GM23338 (cell line): ENCODE measurements at regions not wholly inside any gene's neighbourhood (a gene's known extent, or its start where the extent isn't known, plus 50 kb on each side); places are given as distances from the start of the nearest gene placed in this dataset.

Experiments used
- ATAC-seq: fragments of 200-7000 bp; cut with Tn5 transposase; 3 replicates; pipeline ENCODE4 v1.9.1; 2020
- DNase-seq: peaks from one replicate; pipeline ENCODE4 v3.0.0-alpha.2; 2015; ENCODE audit warnings: low spot score
- H2AFZ ChIP-seq: fragments of 200-600 bp; sonication (generic); 2 replicates; pipeline ENCODE4 v1.8.0; 2016; ENCODE audit warnings: antibody characterized with exemption, mild to moderate bottlenecking, moderate library complexity
- H3F3A ChIP-seq: fragments of 200-600 bp; sonication (generic); replicated peaks from 2 replicates; pipeline ENCODE4 v1.8.0; 2017; ENCODE audit warnings: antibody characterized with exemption, mixed run types, low read depth
- H3K27ac ChIP-seq: fragments of 200-600 bp; sonication (generic); 2 replicates; pipeline ENCODE4 v1.6.1; 2016; ENCODE audit warnings: low read depth
- H3K27me3 ChIP-seq: fragments of 200-600 bp; sonication (generic); 2 replicates; pipeline ENCODE4 v1.8.0; 2016; ENCODE audit warnings: mild to moderate bottlenecking, mixed run types, moderate library complexity; ENCODE audit not compliant: insufficient read depth
- H3K36me3 ChIP-seq: fragments of 200-600 bp; sonication (generic); 2 replicates; pipeline ENCODE4 v1.8.0; 2016; ENCODE audit warnings: mild to moderate bottlenecking; ENCODE audit not compliant: insufficient read depth
- H3K4me1 ChIP-seq: fragments of 200-600 bp; sonication (generic); 2 replicates; pipeline ENCODE4 v1.8.0; 2016; ENCODE audit warnings: mild to moderate bottlenecking, moderate library complexity; ENCODE audit not compliant: insufficient read depth
- H3K4me2 ChIP-seq: fragments of 200-600 bp; sonication (generic); 2 replicates; pipeline ENCODE4 v1.7.1; 2017; ENCODE audit warnings: mixed run types
- H3K4me3 ChIP-seq: fragments of 200-600 bp; sonication (generic); 2 replicates; pipeline ENCODE4 v1.6.1; 2016; ENCODE audit warnings: mixed run types
- H3K79me2 ChIP-seq: fragments of 200-600 bp; sonication (generic); replicated peaks from 2 replicates; pipeline ENCODE4 v1.8.0; 2017; ENCODE audit warnings: mild to moderate bottlenecking; ENCODE audit not compliant: insufficient read depth
- H3K9me2 ChIP-seq: fragments of 200-600 bp; sonication (generic); 2 replicates; pipeline ENCODE4 v1.8.0; 2017; ENCODE audit not compliant: insufficient read depth
- H4K20me1 ChIP-seq: fragments of 200-600 bp; sonication (generic); replicated peaks from 2 replicates; pipeline ENCODE4 v1.8.0; 2017; ENCODE audit warnings: mild to moderate bottlenecking; ENCODE audit not compliant: insufficient read depth
- H3K27ac Mint-ChIP-seq: 2 replicates; pipeline ENCODE4 v1.8.0; 2020; ENCODE audit warnings: inconsistent platforms, mild to moderate bottlenecking, moderate library complexity, mixed read lengths
- H3K27me3 Mint-ChIP-seq: 3 replicates; pipeline ENCODE4 v1.8.0; 2022; ENCODE audit warnings: low read depth, mild to moderate bottlenecking, moderate library complexity, mixed read lengths, inconsistent platforms; ENCODE audit not compliant: insufficient read depth, poor library complexity
- H3K36me3 Mint-ChIP-seq: 3 replicates; pipeline ENCODE4 v1.8.0; 2021; ENCODE audit warnings: low read depth, mild to moderate bottlenecking, inconsistent platforms, moderate library complexity, mixed read lengths
- H3K4me1 Mint-ChIP-seq: 3 replicates; pipeline ENCODE4 v1.8.0; 2020; ENCODE audit warnings: mild to moderate bottlenecking, inconsistent platforms, mixed read lengths
- H3K4me3 Mint-ChIP-seq: 3 replicates; pipeline ENCODE4 v1.8.0; 2021; ENCODE audit warnings: moderate library complexity, mild to moderate bottlenecking, inconsistent platforms, mixed read lengths
- H3K9me3 Mint-ChIP-seq: 3 replicates; pipeline ENCODE4 v1.8.0; 2020; ENCODE audit warnings: moderate library complexity, mild to moderate bottlenecking, inconsistent platforms, mixed read lengths
- CREB1 ChIP-seq: fragments of 250-450 bp; sonication (Bioruptor Pico); IDR thresholded peaks from 2 replicates; pipeline ENCODE4 v1.5.0; 2020; ENCODE audit warnings: low read depth, mild to moderate bottlenecking, moderate library complexity
- EZH2 ChIP-seq: fragments of 200-600 bp; sonication (generic); IDR thresholded peaks from one replicate; pipeline ENCODE4 v1.8.0; 2017; ENCODE audit warnings: antibody characterized with exemption, mild to moderate bottlenecking, low read depth; ENCODE audit not compliant: unreplicated experiment
- EZH2phosphoT487 ChIP-seq: fragments of 200-600 bp; sonication (generic); IDR thresholded peaks from one replicate; pipeline ENCODE4 v1.8.1; 2018; ENCODE audit warnings: antibody characterized with exemption; ENCODE audit not compliant: unreplicated experiment
- JUNB ChIP-seq: IDR thresholded peaks from one replicate; pipeline ENCODE4 v1.6.1; 2016; ENCODE audit warnings: antibody characterized with exemption; ENCODE audit not compliant: unreplicated experiment
- NANOG ChIP-seq: IDR thresholded peaks from 2 replicates; pipeline ENCODE4 v1.6.1; 2016; ENCODE audit warnings: antibody characterized with exemption, borderline replicate concordance
- POLR2AphosphoS5 ChIP-seq: IDR thresholded peaks from 2 replicates; pipeline ENCODE4 v1.6.1; 2016; ENCODE audit warnings: antibody characterized with exemption, low read depth
- STAT1 ChIP-seq: IDR thresholded peaks from one replicate; pipeline ENCODE4 v1.6.1; 2016; ENCODE audit warnings: antibody characterized with exemption; ENCODE audit not compliant: unreplicated experiment
- ZNF114 ChIP-seq: fragments of 250-450 bp; sonication (Bioruptor Pico); IDR thresholded peaks from 2 replicates; pipeline ENCODE4 v1.5.0; 2020; ENCODE audit warnings: mild to moderate bottlenecking, moderate library complexity
- ZNF331 ChIP-seq: fragments of 250-450 bp; sonication (Bioruptor Pico); IDR thresholded peaks from 2 replicates; pipeline ENCODE4 v1.5.0; 2020; ENCODE audit warnings: low read depth, mild to moderate bottlenecking, moderate library complexity
- TF ChIP-seq, protein P1 (sequence below), 2 experiments: fragments of 200-600 bp in 1 of 2; sonication (generic) in 1 of 2; conservative IDR thresholded peaks; 2 replicates each; pipeline versions ENCODE4 v1.5.1 to v1.6.1; 2016 to 2017; ENCODE audit warnings: antibody characterized with exemption in 2 of 2, low read depth in 2 of 2, mild to moderate bottlenecking in 2 of 2, moderate library complexity in 1 of 2
- TF ChIP-seq, protein P2 (sequence below): IDR thresholded peaks from 2 replicates; pipeline ENCODE4 v1.6.1; 2016; ENCODE audit warnings: antibody characterized with exemption

DNA sequence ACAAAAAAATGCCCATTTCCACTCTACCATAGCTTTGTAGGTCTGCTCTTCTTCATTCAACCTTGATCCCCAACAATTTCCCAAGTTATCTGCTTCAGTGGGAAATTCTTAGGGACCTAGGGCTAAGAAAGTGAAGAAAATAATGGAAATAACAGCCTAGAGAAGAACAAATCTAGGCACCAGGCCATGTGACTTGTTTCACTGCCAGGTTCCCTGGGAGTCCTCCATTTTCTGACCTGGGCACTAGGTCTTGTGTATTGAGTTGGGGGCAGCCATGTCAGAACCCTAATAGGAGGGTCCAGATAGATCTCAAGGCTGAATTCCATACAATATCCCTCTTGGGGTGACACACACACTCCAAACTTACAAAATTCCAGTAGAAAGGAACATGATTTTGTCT lies 194.6 kb upstream of the STK26 start (continued):
- TF ChIP-seq, protein P1, sequence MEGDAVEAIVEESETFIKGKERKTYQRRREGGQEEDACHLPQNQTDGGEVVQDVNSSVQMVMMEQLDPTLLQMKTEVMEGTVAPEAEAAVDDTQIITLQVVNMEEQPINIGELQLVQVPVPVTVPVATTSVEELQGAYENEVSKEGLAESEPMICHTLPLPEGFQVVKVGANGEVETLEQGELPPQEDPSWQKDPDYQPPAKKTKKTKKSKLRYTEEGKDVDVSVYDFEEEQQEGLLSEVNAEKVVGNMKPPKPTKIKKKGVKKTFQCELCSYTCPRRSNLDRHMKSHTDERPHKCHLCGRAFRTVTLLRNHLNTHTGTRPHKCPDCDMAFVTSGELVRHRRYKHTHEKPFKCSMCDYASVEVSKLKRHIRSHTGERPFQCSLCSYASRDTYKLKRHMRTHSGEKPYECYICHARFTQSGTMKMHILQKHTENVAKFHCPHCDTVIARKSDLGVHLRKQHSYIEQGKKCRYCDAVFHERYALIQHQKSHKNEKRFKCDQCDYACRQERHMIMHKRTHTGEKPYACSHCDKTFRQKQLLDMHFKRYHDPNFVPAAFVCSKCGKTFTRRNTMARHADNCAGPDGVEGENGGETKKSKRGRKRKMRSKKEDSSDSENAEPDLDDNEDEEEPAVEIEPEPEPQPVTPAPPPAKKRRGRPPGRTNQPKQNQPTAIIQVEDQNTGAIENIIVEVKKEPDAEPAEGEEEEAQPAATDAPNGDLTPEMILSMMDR (conservative IDR thresholded peaks at IDR 0.05; ENCODE audit: low read depth in 2 of 2): no peak
- no peak for TF ChIP-seq NANOG
- no peak for TF ChIP-seq CREB1 (CRISPR knock-in tag)
- TF ChIP-seq, protein P2, sequence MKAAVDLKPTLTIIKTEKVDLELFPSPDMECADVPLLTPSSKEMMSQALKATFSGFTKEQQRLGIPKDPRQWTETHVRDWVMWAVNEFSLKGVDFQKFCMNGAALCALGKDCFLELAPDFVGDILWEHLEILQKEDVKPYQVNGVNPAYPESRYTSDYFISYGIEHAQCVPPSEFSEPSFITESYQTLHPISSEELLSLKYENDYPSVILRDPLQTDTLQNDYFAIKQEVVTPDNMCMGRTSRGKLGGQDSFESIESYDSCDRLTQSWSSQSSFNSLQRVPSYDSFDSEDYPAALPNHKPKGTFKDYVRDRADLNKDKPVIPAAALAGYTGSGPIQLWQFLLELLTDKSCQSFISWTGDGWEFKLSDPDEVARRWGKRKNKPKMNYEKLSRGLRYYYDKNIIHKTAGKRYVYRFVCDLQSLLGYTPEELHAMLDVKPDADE: no peak

DNA sequence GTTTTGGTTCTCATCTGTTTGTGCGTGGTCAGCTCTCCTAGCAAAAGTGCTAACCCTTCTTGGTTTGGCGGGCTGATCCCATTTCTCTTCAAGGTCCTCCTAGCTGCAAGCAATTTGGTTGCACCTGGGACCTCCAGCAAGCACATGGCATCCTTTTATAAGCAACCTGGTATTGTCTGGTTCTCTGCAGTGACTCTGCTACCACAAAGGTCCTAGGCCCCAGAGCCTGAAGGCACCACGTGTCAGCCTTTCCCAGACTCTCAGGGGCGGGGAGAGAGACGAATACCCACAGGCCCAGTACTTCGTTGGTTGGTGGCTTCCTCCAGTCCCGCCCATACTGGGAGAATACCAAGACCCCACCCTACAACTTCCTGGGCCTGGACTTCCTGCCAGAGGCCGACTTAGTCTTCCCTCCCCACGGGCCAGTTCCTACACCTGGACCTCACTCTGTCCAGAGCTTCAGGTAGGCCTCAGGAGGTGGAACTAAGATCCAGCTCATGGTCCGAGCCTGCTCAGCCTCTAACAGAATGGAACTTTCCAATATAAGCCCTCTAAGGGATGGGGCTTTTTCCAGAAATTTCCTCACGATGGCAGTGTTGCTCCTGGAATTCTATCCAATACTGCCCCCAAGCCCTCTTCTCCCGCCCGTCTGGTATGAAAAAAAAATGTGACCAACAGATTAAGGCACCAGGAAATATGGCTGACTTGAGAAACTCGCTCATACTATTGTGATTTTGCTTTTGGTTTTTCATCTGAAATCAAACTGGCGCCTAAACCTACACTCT lies 192.5 kb upstream of the STK26 start:
- H3K27ac ChIP-seq: peak overlapping the region; percentile 97
- Mint-ChIP-seq H3K4me3 (peak overlapping the region; percentile 95), H3K9me3 (no peaks in the 10 kb centered on the region; the same call in 1 of the 3 replicates), H3K27ac (peak overlapping the region; percentile 100), H3K27me3 (no peaks in the 10 kb centered on the region), H3K36me3 (peaks cover 33% of the 10 kb centered on the region; the same call in 2 of the 3 replicates), H3K4me1 (peaks cover 30% of the 10 kb centered on the region; the same call in 2 of the 3 replicates)
- peaks cover 47% of the 10 kb centered on the region for H3K79me2 ChIP-seq
- peaks cover 16% of the 10 kb centered on the region for H4K20me1 ChIP-seq
- H3K4me1 ChIP-seq: peaks cover 22% of the 10 kb centered on the region; the same call in 1 of the 2 replicates
- H3K36me3 ChIP-seq: no peaks in the 10 kb centered on the region; the same call in 1 of the 2 replicates
- DNase-seq (peak; percentile 89), ATAC-seq (peak; percentile 92)
- H2AFZ ChIP-seq: no peak overlapping the region
- no peaks in the 10 kb centered on the region for H3F3A ChIP-seq
- H3K9me2 ChIP-seq: no peaks in the 10 kb centered on the region
- H3K4me2 ChIP-seq: peak overlapping the region; percentile 79
- no peaks in the 10 kb centered on the region for H3K27me3 ChIP-seq
- peak overlapping the region; percentile 74 for H3K4me3 ChIP-seq
- TF ChIP-seq ZNF331 (CRISPR knock-in tag) (no peak), POLR2AphosphoS5 (peak; percentile 87), JUNB (no peak), ZNF114 (CRISPR knock-in tag) (no peak), EZH2phosphoT487 (no peak), EZH2 (no peak), CREB1 (CRISPR knock-in tag) (no peak), STAT1 (no peak)
- TF ChIP-seq, protein P1 (conservative IDR thresholded peaks at IDR 0.05; ENCODE audit: low read depth in 2 of 2): peak; percentile 42 to 75
- TF ChIP-seq, protein P2: no peak
